Stomach (tissue), 4 donors: ENCODE measurements at regions not wholly inside any gene's neighbourhood (a gene's known extent, or its start where the extent isn't known, plus 50 kb on each side); places are given as distances from the start of the nearest gene placed in this dataset.

ENCODE experiments used
- EP300 ChIP-seq: sonication (generic); formaldehyde crosslinking; IDR thresholded peaks from one replicate; pipeline ENCODE4 v1.6.1; 2017; ENCODE audit warnings: antibody characterized with exemption
- POLR2A ChIP-seq, 4 donors: fragments of 450-650 bp; IDR thresholded peaks; one replicate each; pipeline ENCODE4 v1.6.1; 2016; ENCODE audit warnings: antibody characterized with exemption in 4 of 4, control low read depth in 2 of 4, mild to moderate bottlenecking in 1 of 4, moderate library complexity in 1 of 4
- TF ChIP-seq, protein P1 (sequence below), 7 experiments: fragments of 450-650 bp in 4 of 7; fragments of 200-600 bp in 3 of 7; sonication (generic) in 3 of 7; IDR thresholded peaks; one replicate each; pipeline ENCODE4 v1.5.1; 2016 to 2019; ENCODE audit warnings: antibody characterized with exemption in 7 of 7, control low read depth in 2 of 7, mild to moderate bottlenecking in 1 of 7

DNA sequence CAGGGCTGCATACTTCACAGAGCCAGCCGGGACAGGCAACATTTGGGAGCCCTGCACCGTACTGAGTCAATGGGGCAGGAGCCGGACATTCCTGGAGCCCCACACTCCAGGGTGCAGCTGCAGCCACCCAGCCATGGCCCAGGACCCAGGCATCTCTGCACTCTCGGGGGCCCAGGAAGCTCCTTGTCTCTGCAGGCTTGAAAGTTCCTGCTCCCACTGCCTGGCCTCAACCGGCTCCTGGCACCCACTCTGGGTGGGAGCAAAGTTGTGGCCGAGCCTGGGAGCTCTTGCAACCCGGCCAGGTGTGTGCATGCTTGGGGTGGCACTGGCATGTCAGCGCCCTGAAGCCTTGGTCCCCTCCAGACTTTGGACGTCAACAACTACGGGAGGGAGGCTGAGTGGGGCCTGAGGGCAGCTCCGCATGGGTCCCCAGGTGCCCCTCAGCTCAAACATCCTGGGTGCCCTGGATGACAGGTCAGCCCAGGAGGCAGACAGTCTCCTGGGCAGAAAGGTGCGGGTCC, 833.5 kb upstream of the CADM2 start:
- TF ChIP-seq, protein P1, sequence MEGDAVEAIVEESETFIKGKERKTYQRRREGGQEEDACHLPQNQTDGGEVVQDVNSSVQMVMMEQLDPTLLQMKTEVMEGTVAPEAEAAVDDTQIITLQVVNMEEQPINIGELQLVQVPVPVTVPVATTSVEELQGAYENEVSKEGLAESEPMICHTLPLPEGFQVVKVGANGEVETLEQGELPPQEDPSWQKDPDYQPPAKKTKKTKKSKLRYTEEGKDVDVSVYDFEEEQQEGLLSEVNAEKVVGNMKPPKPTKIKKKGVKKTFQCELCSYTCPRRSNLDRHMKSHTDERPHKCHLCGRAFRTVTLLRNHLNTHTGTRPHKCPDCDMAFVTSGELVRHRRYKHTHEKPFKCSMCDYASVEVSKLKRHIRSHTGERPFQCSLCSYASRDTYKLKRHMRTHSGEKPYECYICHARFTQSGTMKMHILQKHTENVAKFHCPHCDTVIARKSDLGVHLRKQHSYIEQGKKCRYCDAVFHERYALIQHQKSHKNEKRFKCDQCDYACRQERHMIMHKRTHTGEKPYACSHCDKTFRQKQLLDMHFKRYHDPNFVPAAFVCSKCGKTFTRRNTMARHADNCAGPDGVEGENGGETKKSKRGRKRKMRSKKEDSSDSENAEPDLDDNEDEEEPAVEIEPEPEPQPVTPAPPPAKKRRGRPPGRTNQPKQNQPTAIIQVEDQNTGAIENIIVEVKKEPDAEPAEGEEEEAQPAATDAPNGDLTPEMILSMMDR (IDR thresholded peaks at IDR 0.05) = no peak
- no peak for TF ChIP-seq POLR2A (IDR thresholded peaks at IDR 0.05)
- TF ChIP-seq EP300 = no peak
